Ureter (tissue), 1 donor: ENCODE measurements at regions not wholly inside any gene's neighbourhood (a gene's known extent, or its start where the extent isn't known, plus 50 kb on each side); places are given as distances from the start of the nearest gene placed in this dataset.

Experiments used
- DNase-seq: peaks from one replicate; pipeline ENCODE4 v3.0.0-alpha.2; 2020; ENCODE audit warnings: low spot score
- donor health status: DM: yes; HTN: yes; CAD: no.

GRCh38 chr16:73529303-73530012, 481.5 kb upstream of the ZFHX3 start:
- DNase-seq: no peak

- no peak for DNase-seq
Measured at GRCh38 chr16:73527187-73527586, 479.3 kb upstream of the ZFHX3 start.

GRCh38 chr16:73526011-73526804, 478.3 kb upstream of the ZFHX3 start:
- no peak for DNase-seq

GRCh38 chr16:73523209-73523608, 475.3 kb upstream of the ZFHX3 start:
- no peak for DNase-seq

- no peak for DNase-seq
Measured at GRCh38 chr16:73521499-73521898, 473.6 kb upstream of the ZFHX3 start.

GRCh38 chr16:73515616-73516015, 467.7 kb upstream of the ZFHX3 start:
- no peak for DNase-seq

GRCh38 chr16:73510852-73511251, 462.9 kb upstream of the ZFHX3 start:
- DNase-seq: peak; percentile 45

GRCh38 chr16:73506568-73507056, 458.7 kb upstream of the ZFHX3 start:
- no peak for DNase-seq

- no peak for DNase-seq
Measured at GRCh38 chr16:73505577-73505976, 457.6 kb upstream of the ZFHX3 start.

GRCh38 chr16:73504591-73505575, 457.0 kb upstream of the ZFHX3 start:
- no peak for DNase-seq

GRCh38 chr16:73503093-73503492, 455.2 kb upstream of the ZFHX3 start:
- DNase-seq: no peak

GRCh38 chr16:73499276-73499675, 451.3 kb upstream of the ZFHX3 start:
- no peak for DNase-seq

- DNase-seq: no peak
Measured at GRCh38 chr16:73485880-73486279, 438.0 kb upstream of the ZFHX3 start.

GRCh38 chr16:73483934-73484711, 436.2 kb upstream of the ZFHX3 start:
- DNase-seq: no peak

- DNase-seq: no peak
Measured at GRCh38 chr16:73483076-73483791, 435.3 kb upstream of the ZFHX3 start.

- DNase-seq: no peak
Measured at GRCh38 chr16:73482310-73482709, 434.4 kb upstream of the ZFHX3 start.

GRCh38 chr16:73480381-73480780, 432.5 kb upstream of the ZFHX3 start:
- DNase-seq: no peak

GRCh38 chr16:73473713-73474112, 425.8 kb upstream of the ZFHX3 start:
- no peak for DNase-seq

- DNase-seq: no peak
Measured at GRCh38 chr16:73464834-73465233, 416.9 kb upstream of the ZFHX3 start.

- no peak for DNase-seq
Measured at GRCh38 chr16:73459586-73459985, 411.7 kb upstream of the ZFHX3 start.
